Thyroid gland (tissue), 4 donors: ENCODE measurements at regions not wholly inside any gene's neighbourhood (a gene's known extent, or its start where the extent isn't known, plus 50 kb on each side); places are given as distances from the start of the nearest gene placed in this dataset.

ENCODE experiments used
- CTCF ChIP-seq, 6 experiments: fragments of 200-600 bp in 3 of 6; fragments of 450-650 bp in 3 of 6; sonication (generic) in 3 of 6; IDR thresholded peaks; one replicate each; pipeline ENCODE4 v1.5.1; 2016 to 2019; ENCODE audit warnings: antibody characterized with exemption in 6 of 6, mild to moderate bottlenecking in 2 of 6, inconsistent platforms in 1 of 6, moderate library complexity in 1 of 6
- POLR2A ChIP-seq, 2 donors: fragments of 450-650 bp; IDR thresholded peaks; one replicate each; pipeline ENCODE4 v1.6.1; 2017; ENCODE audit warnings: antibody characterized with exemption in 2 of 2, mild to moderate bottlenecking in 2 of 2, moderate library complexity in 1 of 2

GRCh38 chr6:15987569-15987968 lies 141.3 kb upstream of the MYLIP start:
- TF ChIP-seq CTCF (IDR thresholded peaks at IDR 0.05) = no peak
- no peak for TF ChIP-seq POLR2A (IDR thresholded peaks at IDR 0.05)
